ENCODE measurements at regions not wholly inside any gene's neighbourhood (a gene's known extent, or its start where the extent isn't known, plus 50 kb on each side); places are given as distances from the start of the nearest gene placed in this dataset.
"Not testable (repeated sequence)": the region's sequence is repeated elsewhere in the genome, so short reads cannot be mapped to it uniquely, and the experiment has no call there.

DNA sequence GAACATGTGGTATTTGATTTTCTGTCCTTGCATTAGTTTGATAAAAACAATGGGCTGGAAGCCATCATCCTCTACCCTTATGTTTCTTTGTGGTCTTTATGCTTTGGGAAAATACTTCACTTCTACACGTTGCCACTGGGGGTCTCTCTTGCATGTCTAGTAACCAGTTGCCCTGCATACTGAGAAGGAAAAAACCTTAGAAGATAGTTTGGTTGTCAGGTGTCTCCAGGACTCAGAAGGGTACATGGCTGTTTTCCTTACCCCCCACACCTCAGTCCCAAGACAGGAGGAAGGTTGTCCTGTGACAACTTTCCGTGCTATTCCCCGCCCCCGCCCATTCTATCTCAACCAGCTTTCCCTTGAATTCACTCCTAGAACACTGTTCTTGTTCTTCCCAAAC is 62.1 kb upstream of the LANCL3 start:
- no peaks in the 10 kb centered on the region for H3K36me3 ChIP-seq (ENCODE audit: control insufficient read depth, insufficient read depth, low read length)
- peak; percentile 17 for TF ChIP-seq CTCF (IDR thresholded peaks at IDR 0.05; ENCODE audit: insufficient read depth, low read length, poor library complexity, severe bottlenecking)
- DNase-seq (ENCODE audit: low read depth) = no peak

DNA sequence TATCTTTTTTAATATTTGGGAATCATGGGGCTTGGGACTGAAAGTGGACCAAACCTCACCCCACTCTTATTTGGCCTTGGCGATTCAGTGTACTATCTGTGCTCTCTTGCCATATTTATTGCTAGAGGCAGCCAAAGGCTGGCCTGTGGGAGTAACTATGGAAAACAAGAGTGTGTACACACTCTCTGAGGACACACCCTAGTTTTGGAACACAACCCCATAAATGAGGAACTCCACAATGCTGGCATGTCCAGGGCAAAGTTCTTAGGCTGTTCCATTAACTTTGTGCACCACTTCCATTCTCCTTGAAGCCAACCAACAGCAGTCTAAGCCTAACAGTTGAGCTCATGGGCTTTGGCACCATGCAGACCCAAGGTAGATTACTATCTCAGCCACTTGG is 54.9 kb upstream of the LANCL3 start:
- not testable (repeated sequence) for H3K4me3 ChIP-seq (ENCODE audit: low read depth, low read length); DNase-seq (ENCODE audit: low read depth); H3K36me3 ChIP-seq (ENCODE audit: control insufficient read depth, insufficient read depth, low read length); H3K27me3 ChIP-seq (ENCODE audit: control insufficient read depth, insufficient read depth, low read length)

More for the DNA sequence above, 62.1 kb upstream of the LANCL3 start:
- no peaks in the 10 kb centered on the region for H3K27me3 ChIP-seq (ENCODE audit: control insufficient read depth, insufficient read depth, low read length)
- H3K4me3 ChIP-seq (ENCODE audit: low read depth, low read length) = no peak overlapping the region

DNA sequence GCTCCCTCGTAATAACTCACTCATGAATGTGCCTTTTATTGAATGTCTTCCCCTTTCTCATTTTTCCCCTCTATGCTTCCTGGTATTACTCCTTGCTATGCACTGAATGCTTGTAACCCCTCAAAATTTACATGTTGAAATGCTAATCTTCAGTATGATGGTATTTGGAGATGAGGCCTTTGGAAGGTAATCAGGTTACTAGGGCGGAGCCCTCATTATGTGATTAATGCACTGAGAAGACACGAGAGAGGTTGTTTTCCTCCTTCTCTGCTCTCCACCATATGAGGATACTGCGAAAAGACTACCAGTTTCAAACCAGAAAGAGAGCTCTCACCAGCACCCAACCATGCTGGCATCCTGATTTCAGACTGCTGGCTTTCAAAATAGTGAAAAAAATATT is 52.2 kb upstream of the LANCL3 start:
- not testable (repeated sequence) for DNase-seq (ENCODE audit: low read depth); H3K27me3 ChIP-seq (ENCODE audit: control insufficient read depth, insufficient read depth, low read length)

GRCh38 chrX:37520860-37521450 is 50.5 kb upstream of the LANCL3 start:
- H3K4me3 ChIP-seq (ENCODE audit: low read depth, low read length); H3K36me3 ChIP-seq (ENCODE audit: control insufficient read depth, insufficient read depth, low read length); H3K27me3 ChIP-seq (ENCODE audit: control insufficient read depth, insufficient read depth, low read length): not testable (repeated sequence)
- DNase-seq (ENCODE audit: low read depth) = peak; percentile 35

More for the DNA sequence above, 52.2 kb upstream of the LANCL3 start:
- not testable (repeated sequence) for H3K36me3 ChIP-seq (ENCODE audit: control insufficient read depth, insufficient read depth, low read length); H3K4me3 ChIP-seq (ENCODE audit: low read depth, low read length)
